ENCODE measurements at regions not wholly inside any gene's neighbourhood (a gene's known extent, or its start where the extent isn't known, plus 50 kb on each side); places are given as distances from the start of the nearest gene placed in this dataset.

DNA sequence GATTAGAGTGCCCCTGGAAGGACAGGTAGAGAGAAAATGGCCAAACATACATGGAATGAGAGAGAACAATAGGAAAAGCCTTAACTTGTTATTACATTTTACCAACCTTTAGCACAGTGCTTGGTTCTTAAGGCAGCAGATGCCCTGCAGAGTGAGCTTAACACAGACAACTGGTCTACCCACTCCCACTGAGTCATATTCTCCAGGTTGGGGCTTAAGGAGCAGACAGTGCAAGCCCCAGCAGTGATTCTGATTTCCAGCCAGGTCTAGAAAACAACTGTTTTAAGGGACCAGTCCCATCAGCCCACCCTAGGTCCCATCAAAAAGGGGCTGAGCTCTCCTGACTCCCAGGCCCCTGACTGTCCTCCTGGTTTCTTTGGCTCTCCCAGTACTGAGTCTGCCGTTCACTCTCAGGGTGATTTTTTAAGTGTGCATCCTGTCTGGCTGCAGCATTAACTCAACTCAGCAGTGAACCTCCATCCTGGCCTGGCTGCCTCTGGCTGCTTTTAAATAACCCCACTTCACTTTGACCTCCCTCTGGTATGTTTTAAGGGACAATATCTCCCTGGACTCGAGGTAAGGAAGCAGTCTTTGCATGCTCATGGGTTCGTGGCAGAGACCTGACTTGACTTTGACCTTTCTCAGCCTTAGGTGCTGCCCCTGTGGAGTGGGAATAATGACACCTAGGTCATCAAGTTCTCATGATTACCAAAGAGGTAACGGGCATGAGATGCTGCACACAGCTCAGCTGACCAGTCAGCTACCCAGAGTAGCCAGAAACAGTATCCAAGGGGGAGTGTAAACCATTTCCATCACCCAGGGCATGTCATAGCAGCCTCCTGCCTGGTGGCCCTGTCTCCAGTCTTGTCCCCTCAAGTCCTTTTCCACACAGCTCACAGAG lies 210.7 kb upstream of the PWP1 start:
- Histone ChIP-seq H3K4me1 (ENCODE audit: insufficient read depth) (no peaks in the 10 kb centered on the region), H3F3A (replicated peaks; ENCODE audit: low read depth) (no peaks in the 10 kb centered on the region), H3K27me3 (ENCODE audit: insufficient read depth) (no peaks in the 10 kb centered on the region), H3K9me2 (ENCODE audit: insufficient read depth) (no peaks in the 10 kb centered on the region), H3K36me3 (ENCODE audit: insufficient read depth) (no peaks in the 10 kb centered on the region), H3K4me3 (no peak overlapping the region), H2AFZ (no peak overlapping the region), H4K20me1 (replicated peaks; ENCODE audit: insufficient read depth) (no peaks in the 10 kb centered on the region), H3K4me2 (no peak overlapping the region), H3K27ac (ENCODE audit: low read depth) (no peak overlapping the region), H3K79me2 (replicated peaks; ENCODE audit: insufficient read depth) (no peaks in the 10 kb centered on the region)
- Mint-ChIP-seq H3K4me1 (peaks cover 11% of the 10 kb centered on the region), H3K4me3 (no peak overlapping the region), H3K36me3 (ENCODE audit: low read depth) (no peaks in the 10 kb centered on the region), H3K9me3 (no peaks in the 10 kb centered on the region), H3K27me3 (ENCODE audit: insufficient read depth, low read depth, poor library complexity) (peaks cover 4% of the 10 kb centered on the region), H3K27ac (no peak overlapping the region)
- TF ChIP-seq STAT1 (IDR thresholded peaks at IDR 0.05; ENCODE audit: unreplicated experiment) (no peak), EZH2phosphoT487 (IDR thresholded peaks at IDR 0.05; ENCODE audit: unreplicated experiment) (no peak), EZH2 (IDR thresholded peaks at IDR 0.05; ENCODE audit: low read depth, unreplicated experiment) (no peak), ZNF331 (CRISPR knock-in tag; IDR thresholded peaks at IDR 0.05; ENCODE audit: low read depth) (no peak), POLR2AphosphoS5 (IDR thresholded peaks at IDR 0.05; ENCODE audit: low read depth) (no peak), CREB1 (CRISPR knock-in tag; IDR thresholded peaks at IDR 0.05; ENCODE audit: low read depth) (no peak)
- TF ChIP-seq, protein P1, sequence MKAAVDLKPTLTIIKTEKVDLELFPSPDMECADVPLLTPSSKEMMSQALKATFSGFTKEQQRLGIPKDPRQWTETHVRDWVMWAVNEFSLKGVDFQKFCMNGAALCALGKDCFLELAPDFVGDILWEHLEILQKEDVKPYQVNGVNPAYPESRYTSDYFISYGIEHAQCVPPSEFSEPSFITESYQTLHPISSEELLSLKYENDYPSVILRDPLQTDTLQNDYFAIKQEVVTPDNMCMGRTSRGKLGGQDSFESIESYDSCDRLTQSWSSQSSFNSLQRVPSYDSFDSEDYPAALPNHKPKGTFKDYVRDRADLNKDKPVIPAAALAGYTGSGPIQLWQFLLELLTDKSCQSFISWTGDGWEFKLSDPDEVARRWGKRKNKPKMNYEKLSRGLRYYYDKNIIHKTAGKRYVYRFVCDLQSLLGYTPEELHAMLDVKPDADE (IDR thresholded peaks at IDR 0.05), result no peak
- TF ChIP-seq, protein P2, sequence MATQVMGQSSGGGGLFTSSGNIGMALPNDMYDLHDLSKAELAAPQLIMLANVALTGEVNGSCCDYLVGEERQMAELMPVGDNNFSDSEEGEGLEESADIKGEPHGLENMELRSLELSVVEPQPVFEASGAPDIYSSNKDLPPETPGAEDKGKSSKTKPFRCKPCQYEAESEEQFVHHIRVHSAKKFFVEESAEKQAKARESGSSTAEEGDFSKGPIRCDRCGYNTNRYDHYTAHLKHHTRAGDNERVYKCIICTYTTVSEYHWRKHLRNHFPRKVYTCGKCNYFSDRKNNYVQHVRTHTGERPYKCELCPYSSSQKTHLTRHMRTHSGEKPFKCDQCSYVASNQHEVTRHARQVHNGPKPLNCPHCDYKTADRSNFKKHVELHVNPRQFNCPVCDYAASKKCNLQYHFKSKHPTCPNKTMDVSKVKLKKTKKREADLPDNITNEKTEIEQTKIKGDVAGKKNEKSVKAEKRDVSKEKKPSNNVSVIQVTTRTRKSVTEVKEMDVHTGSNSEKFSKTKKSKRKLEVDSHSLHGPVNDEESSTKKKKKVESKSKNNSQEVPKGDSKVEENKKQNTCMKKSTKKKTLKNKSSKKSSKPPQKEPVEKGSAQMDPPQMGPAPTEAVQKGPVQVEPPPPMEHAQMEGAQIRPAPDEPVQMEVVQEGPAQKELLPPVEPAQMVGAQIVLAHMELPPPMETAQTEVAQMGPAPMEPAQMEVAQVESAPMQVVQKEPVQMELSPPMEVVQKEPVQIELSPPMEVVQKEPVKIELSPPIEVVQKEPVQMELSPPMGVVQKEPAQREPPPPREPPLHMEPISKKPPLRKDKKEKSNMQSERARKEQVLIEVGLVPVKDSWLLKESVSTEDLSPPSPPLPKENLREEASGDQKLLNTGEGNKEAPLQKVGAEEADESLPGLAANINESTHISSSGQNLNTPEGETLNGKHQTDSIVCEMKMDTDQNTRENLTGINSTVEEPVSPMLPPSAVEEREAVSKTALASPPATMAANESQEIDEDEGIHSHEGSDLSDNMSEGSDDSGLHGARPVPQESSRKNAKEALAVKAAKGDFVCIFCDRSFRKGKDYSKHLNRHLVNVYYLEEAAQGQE (IDR thresholded peaks at IDR 0.05; ENCODE audit: unreplicated experiment), result no peak
- no peak for DNase-seq (ENCODE audit: low spot score)
- ATAC-seq, result no peak

DNA sequence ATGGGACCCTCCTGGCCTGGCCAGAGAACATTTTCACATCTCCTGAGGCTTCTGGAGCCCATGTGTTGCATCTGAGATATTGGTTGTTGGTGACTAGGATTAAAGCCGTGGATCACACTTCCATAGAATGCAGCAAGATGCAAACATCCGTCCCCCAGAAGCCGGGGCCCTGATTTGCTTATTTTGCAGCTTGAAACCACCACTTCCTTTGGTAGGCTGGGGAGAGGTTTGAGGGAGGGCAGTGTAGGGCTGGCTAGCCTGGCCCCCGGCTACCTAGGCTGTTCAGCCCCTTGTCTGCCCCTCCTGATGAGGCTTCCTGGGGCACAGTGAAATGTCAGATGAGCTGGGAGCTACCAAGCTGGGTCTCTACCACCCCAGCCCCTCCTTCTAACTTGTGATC lies 209.7 kb upstream of the PWP1 start:
- Histone ChIP-seq H2AFZ (no peak overlapping the region), H3K4me1 (ENCODE audit: insufficient read depth) (no peaks in the 10 kb centered on the region), H4K20me1 (replicated peaks; ENCODE audit: insufficient read depth) (no peaks in the 10 kb centered on the region), H3K4me2 (no peak overlapping the region), H3K27ac (ENCODE audit: low read depth) (no peak overlapping the region), H3K9me2 (ENCODE audit: insufficient read depth) (no peaks in the 10 kb centered on the region), H3F3A (replicated peaks; ENCODE audit: low read depth) (no peaks in the 10 kb centered on the region), H3K36me3 (ENCODE audit: insufficient read depth) (no peaks in the 10 kb centered on the region), H3K27me3 (ENCODE audit: insufficient read depth) (no peaks in the 10 kb centered on the region), H3K4me3 (no peak overlapping the region), H3K79me2 (replicated peaks; ENCODE audit: insufficient read depth) (no peaks in the 10 kb centered on the region)
- Mint-ChIP-seq H3K9me3 (no peaks in the 10 kb centered on the region), H3K27ac (no peak overlapping the region), H3K4me1 (peaks cover 11% of the 10 kb centered on the region), H3K36me3 (ENCODE audit: low read depth) (no peaks in the 10 kb centered on the region), H3K27me3 (ENCODE audit: insufficient read depth, low read depth, poor library complexity) (peaks cover 4% of the 10 kb centered on the region), H3K4me3 (no peak overlapping the region)
- ATAC-seq, result no peak
- DNase-seq (ENCODE audit: low spot score), result no peak
- no peak for TF ChIP-seq NANOG (IDR thresholded peaks at IDR 0.05; ENCODE audit: borderline replicate concordance)
- TF ChIP-seq, protein P3, sequence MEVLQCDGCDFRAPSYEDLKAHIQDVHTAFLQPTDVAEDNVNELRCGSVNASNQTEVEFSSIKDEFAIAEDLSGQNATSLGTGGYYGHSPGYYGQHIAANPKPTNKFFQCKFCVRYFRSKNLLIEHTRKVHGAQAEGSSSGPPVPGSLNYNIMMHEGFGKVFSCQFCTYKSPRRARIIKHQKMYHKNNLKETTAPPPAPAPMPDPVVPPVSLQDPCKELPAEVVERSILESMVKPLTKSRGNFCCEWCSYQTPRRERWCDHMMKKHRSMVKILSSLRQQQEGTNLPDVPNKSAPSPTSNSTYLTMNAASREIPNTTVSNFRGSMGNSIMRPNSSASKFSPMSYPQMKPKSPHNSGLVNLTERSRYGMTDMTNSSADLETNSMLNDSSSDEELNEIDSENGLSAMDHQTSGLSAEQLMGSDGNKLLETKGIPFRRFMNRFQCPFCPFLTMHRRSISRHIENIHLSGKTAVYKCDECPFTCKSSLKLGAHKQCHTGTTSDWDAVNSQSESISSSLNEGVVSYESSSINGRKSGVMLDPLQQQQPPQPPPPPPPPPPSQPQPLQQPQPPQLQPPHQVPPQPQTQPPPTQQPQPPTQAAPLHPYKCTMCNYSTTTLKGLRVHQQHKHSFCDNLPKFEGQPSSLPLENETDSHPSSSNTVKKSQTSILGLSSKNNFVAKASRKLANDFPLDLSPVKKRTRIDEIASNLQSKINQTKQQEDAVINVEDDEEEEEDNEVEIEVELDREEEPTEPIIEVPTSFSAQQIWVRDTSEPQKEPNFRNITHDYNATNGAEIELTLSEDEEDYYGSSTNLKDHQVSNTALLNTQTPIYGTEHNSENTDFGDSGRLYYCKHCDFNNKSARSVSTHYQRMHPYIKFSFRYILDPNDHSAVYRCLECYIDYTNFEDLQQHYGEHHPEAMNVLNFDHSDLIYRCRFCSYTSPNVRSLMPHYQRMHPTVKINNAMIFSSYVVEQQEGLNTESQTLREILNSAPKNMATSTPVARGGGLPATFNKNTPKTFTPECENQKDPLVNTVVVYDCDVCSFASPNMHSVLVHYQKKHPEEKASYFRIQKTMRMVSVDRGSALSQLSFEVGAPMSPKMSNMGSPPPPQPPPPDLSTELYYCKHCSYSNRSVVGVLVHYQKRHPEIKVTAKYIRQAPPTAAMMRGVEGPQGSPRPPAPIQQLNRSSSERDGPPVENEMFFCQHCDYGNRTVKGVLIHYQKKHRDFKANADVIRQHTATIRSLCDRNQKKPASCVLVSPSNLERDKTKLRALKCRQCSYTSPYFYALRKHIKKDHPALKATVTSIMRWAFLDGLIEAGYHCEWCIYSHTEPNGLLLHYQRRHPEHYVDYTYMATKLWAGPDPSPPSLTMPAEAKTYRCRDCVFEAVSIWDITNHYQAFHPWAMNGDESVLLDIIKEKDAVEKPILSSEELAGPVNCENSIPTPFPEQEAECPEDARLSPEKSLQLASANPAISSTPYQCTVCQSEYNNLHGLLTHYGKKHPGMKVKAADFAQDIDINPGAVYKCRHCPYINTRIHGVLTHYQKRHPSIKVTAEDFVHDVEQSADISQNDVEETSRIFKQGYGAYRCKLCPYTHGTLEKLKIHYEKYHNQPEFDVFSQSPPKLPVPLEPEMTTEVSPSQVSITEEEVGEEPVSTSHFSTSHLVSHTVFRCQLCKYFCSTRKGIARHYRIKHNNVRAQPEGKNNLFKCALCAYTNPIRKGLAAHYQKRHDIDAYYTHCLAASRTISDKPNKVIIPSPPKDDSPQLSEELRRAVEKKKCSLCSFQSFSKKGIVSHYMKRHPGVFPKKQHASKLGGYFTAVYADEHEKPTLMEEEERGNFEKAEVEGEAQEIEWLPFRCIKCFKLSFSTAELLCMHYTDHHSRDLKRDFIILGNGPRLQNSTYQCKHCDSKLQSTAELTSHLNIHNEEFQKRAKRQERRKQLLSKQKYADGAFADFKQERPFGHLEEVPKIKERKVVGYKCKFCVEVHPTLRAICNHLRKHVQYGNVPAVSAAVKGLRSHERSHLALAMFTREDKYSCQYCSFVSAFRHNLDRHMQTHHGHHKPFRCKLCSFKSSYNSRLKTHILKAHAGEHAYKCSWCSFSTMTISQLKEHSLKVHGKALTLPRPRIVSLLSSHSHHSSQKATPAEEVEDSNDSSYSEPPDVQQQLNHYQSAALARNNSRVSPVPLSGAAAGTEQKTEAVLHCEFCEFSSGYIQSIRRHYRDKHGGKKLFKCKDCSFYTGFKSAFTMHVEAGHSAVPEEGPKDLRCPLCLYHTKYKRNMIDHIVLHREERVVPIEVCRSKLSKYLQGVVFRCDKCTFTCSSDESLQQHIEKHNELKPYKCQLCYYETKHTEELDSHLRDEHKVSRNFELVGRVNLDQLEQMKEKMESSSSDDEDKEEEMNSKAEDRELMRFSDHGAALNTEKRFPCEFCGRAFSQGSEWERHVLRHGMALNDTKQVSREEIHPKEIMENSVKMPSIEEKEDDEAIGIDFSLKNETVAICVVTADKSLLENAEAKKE (CRISPR knock-in tag; IDR thresholded peaks at IDR 0.05), result no peak
- no peak for TF ChIP-seq ZNF114 (CRISPR knock-in tag; IDR thresholded peaks at IDR 0.05)
- TF ChIP-seq CREB1 (CRISPR knock-in tag; IDR thresholded peaks at IDR 0.05; ENCODE audit: low read depth), result no peak
- TF ChIP-seq POLR2AphosphoS5 (IDR thresholded peaks at IDR 0.05; ENCODE audit: low read depth), result no peak

Measured in GM23338 (cell line).